Lower lobe of right lung (tissue), 2 donors: ENCODE measurements at regions not wholly inside any gene's neighbourhood (a gene's known extent, or its start where the extent isn't known, plus 50 kb on each side); places are given as distances from the start of the nearest gene placed in this dataset.

Experiments used
- ATAC-seq, 2 donors: fragments of 200-7000 bp; cut with Tn5 transposase; one replicate each; pipeline ENCODE4 v1.9.1; 2020 to 2022; ENCODE audit warnings: mild to moderate bottlenecking in 2 of 2, moderate library complexity in 2 of 2
- DNase-seq: peaks from one replicate; pipeline ENCODE4 v3.0.0-alpha.2; 2020
- H3K27ac ChIP-seq: fragments of 200-600 bp; one replicate; pipeline ENCODE4 v1.8.0; 2022
- H3K27me3 ChIP-seq: fragments of 200-600 bp; one replicate; pipeline ENCODE4 v1.8.0; 2022; ENCODE audit warnings: low read depth
- H3K36me3 ChIP-seq: fragments of 200-600 bp; one replicate; pipeline ENCODE4 v1.8.0; 2022; ENCODE audit warnings: mild to moderate bottlenecking
- H3K4me1 ChIP-seq: fragments of 200-600 bp; one replicate; pipeline ENCODE4 v1.8.0; 2022
- H3K4me3 ChIP-seq: fragments of 200-600 bp; one replicate; pipeline ENCODE4 v1.8.0; 2022; ENCODE audit warnings: mild to moderate bottlenecking
- H3K9me3 ChIP-seq: fragments of 200-600 bp; one replicate; pipeline ENCODE4 v1.8.0; 2022
- intact Hi-C: fragments of 100-400 bp; cut with DNase I; formaldehyde crosslinking; loops from one replicate; pipeline ENCODE4 v1.11.0; 2022
- TF ChIP-seq, protein P1 (sequence below): fragments of 200-600 bp; IDR thresholded peaks from one replicate; pipeline ENCODE4 v1.8.0; 2022; ENCODE audit warnings: antibody characterized with exemption, mild to moderate bottlenecking
- donor health status: DM: no; HTN: yes; CAD: no; lungs with severe emphysema.

GRCh38 chr11:133677387-133677786 is 145.1 kb upstream of the OPCML start:
- no peak for DNase-seq
- TF ChIP-seq, protein P1, sequence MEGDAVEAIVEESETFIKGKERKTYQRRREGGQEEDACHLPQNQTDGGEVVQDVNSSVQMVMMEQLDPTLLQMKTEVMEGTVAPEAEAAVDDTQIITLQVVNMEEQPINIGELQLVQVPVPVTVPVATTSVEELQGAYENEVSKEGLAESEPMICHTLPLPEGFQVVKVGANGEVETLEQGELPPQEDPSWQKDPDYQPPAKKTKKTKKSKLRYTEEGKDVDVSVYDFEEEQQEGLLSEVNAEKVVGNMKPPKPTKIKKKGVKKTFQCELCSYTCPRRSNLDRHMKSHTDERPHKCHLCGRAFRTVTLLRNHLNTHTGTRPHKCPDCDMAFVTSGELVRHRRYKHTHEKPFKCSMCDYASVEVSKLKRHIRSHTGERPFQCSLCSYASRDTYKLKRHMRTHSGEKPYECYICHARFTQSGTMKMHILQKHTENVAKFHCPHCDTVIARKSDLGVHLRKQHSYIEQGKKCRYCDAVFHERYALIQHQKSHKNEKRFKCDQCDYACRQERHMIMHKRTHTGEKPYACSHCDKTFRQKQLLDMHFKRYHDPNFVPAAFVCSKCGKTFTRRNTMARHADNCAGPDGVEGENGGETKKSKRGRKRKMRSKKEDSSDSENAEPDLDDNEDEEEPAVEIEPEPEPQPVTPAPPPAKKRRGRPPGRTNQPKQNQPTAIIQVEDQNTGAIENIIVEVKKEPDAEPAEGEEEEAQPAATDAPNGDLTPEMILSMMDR = no peak
- H3K9me3 ChIP-seq = no peaks in the 10 kb centered on the region
- no peak overlapping the region for H3K27ac ChIP-seq
- no peak overlapping the region for H3K4me3 ChIP-seq
- intact Hi-C loops = no loop called here
- H3K27me3 ChIP-seq = peaks cover 13% of the 10 kb centered on the region
- H3K4me1 ChIP-seq = no peaks in the 10 kb centered on the region
- no peaks in the 10 kb centered on the region for H3K36me3 ChIP-seq
- no peak for ATAC-seq

DNA sequence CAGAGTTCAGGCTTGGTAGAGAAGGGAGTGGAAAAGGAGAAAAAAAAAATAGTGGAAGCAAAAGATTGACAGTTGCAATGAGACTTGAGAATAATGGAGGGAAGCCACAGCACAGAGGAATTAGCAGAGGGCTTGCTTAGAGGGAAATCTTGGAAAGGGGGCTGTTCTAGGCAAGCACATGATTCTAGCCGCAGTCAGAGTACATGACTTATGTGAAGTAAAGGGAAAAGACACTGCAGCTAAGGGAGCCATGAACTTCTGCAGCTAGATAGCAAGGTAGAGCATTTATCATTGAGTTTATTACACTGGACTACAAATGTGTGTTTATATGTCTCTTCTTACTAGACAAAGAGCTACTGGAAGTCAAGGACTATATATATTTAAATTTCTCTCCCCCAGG is 144.0 kb upstream of the OPCML start:
- no peak for DNase-seq
- intact Hi-C loops = no loop called here
- peaks cover 9% of the 10 kb centered on the region for H3K27me3 ChIP-seq
- H3K4me3 ChIP-seq = no peak overlapping the region
- ATAC-seq = no peak
- no peaks in the 10 kb centered on the region for H3K4me1 ChIP-seq
- no peak overlapping the region for H3K27ac ChIP-seq
- H3K36me3 ChIP-seq = no peaks in the 10 kb centered on the region
- no peaks in the 10 kb centered on the region for H3K9me3 ChIP-seq
- TF ChIP-seq, protein P1 = no peak

DNA sequence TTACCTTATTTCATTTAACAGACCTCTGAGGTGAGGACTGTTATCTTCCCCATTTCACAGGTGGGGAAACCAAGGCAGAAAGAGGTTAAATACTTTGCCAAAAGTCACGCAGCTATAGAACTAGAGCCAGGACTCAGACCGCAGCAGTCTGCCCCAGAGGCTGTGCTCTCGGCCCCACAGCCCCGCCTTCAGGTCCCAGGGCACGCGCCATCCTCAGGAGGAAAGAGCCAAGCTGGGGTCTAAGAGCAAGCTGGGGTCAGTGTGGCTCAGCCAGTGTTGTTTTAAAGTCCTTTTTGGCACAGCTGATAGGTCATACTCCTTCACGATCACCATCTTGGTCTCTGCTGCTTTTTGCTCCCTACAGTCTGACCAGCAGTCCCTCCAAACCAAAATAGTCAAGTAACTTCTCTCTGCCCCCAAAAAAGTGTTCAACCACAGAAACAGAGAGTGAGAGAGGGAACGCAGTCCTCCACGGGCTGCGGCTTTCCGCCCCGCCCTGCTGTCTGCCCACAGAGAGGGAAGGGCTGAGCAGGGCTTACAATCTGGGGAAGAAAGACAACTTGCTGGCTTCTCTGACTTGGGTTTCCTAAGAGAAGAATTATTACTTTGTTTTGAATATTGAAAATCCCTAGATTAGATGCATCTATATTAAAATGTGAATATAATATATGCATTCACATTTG is 137.2 kb upstream of the OPCML start:
- Histone ChIP-seq H3K27me3 (peaks cover 5% of the 10 kb centered on the region), H3K4me1 (no peaks in the 10 kb centered on the region), H3K27ac (no peak overlapping the region), H3K9me3 (no peaks in the 10 kb centered on the region), H3K4me3 (no peak overlapping the region), H3K36me3 (no peaks in the 10 kb centered on the region)
- TF ChIP-seq, protein P1 = no peak
- intact Hi-C loops = no loop called here
- no peak for DNase-seq
- no peak for ATAC-seq

GRCh38 chr11:133663135-133663985 is 131.1 kb upstream of the OPCML start:
- Histone ChIP-seq H3K36me3 (no peaks in the 10 kb centered on the region), H3K4me3 (no peak overlapping the region), H3K27ac (no peak overlapping the region), H3K9me3 (no peaks in the 10 kb centered on the region), H3K27me3 (peaks cover 7% of the 10 kb centered on the region), H3K4me1 (no peaks in the 10 kb centered on the region)
- TF ChIP-seq, protein P1 = no peak
- intact Hi-C loops = no loop called here
- no peak for DNase-seq
- ATAC-seq = no peak

- no peak for DNase-seq
- H3K4me1 ChIP-seq = no peaks in the 10 kb centered on the region
These were observed 129.5 kb upstream of the OPCML start for GRCh38 chr11:133661846-133662245.

More at GRCh38 chr11:133661846-133662245, 129.5 kb upstream of the OPCML start:
- intact Hi-C loops = no loop called here
- no peak overlapping the region for H3K27ac ChIP-seq
- H3K4me3 ChIP-seq = no peak overlapping the region
- H3K27me3 ChIP-seq = peaks cover 3% of the 10 kb centered on the region
- no peaks in the 10 kb centered on the region for H3K36me3 ChIP-seq
- H3K9me3 ChIP-seq = no peaks in the 10 kb centered on the region
- ATAC-seq = no peak
- TF ChIP-seq, protein P1 = no peak
